K562 (cell line): ENCODE measurements at regions not wholly inside any gene's neighbourhood (a gene's known extent, or its start where the extent isn't known, plus 50 kb on each side); places are given as distances from the start of the nearest gene placed in this dataset.

Source experiments
- BRCA1 ChIP-seq, 2 experiments: fragments of 450-650 bp in 1 of 2; sonication (generic) in 1 of 2; formaldehyde crosslinking in 1 of 2; IDR thresholded peaks; 2 replicates each; pipeline versions ENCODE4 v1.5.0 to v1.6.1; 2017 to 2020; ENCODE audit warnings: mild to moderate bottlenecking in 1 of 2, missing genetic modification reagents in 1 of 2
- EWSR1 ChIP-seq: fragments of 450-650 bp; IDR thresholded peaks from 2 replicates; pipeline ENCODE4 v1.6.1; 2018; ENCODE audit warnings: borderline replicate concordance, mild to moderate bottlenecking, low read depth, moderate library complexity; ENCODE audit not compliant: partially characterized antibody
- GABPA ChIP-seq: fragments of 200-800 bp; sonication (Bioruptor generic); conservative IDR thresholded peaks from 2 replicates; pipeline ENCODE4 v1.6.1; 2016; ENCODE audit warnings: low read depth, missing genetic modification characterization, missing compliant biosample characterization
- HNRNPUL1 ChIP-seq: fragments of 200-400 bp; formaldehyde crosslinking; IDR thresholded peaks from 2 replicates; pipeline ENCODE4 v1.6.1; 2017; ENCODE audit warnings: low read length
- LARP7 ChIP-seq: fragments of 450-650 bp; IDR thresholded peaks from 2 replicates; pipeline ENCODE4 v1.6.1; 2016
- NFIX ChIP-seq: fragments of 250-450 bp; sonication (Bioruptor Pico); IDR thresholded peaks from 2 replicates; pipeline ENCODE4 v1.4.0; 2020; ENCODE audit warnings: low read depth, mild to moderate bottlenecking, moderate library complexity
- PATZ1 ChIP-seq: fragments of 250-450 bp; sonication (Bioruptor Pico); IDR thresholded peaks from 2 replicates; pipeline ENCODE4 v1.5.0; 2020; ENCODE audit warnings: mild to moderate bottlenecking, borderline replicate concordance
- PHF20 ChIP-seq: fragments of 450-650 bp; IDR thresholded peaks from 2 replicates; pipeline ENCODE4 v1.6.1; 2018; ENCODE audit not compliant: partially characterized antibody
- PML ChIP-seq: IDR thresholded peaks from 2 replicates; pipeline ENCODE4 v1.6.1; 2012; ENCODE audit warnings: low read length, inconsistent platforms
- POLR2G ChIP-seq: fragments of 200-400 bp; formaldehyde crosslinking; IDR thresholded peaks from 2 replicates; pipeline ENCODE4 v1.6.1; 2017; ENCODE audit warnings: low read depth, mild to moderate bottlenecking, antibody characterized with exemption, low read length, moderate library complexity
- RBBP5 ChIP-seq: fragments of 200-600 bp; sonication (generic); IDR thresholded peaks from 2 replicates; pipeline ENCODE4 v1.6.1; 2012; ENCODE audit warnings: borderline replicate concordance, mild to moderate bottlenecking, low read length, control low read depth, inconsistent platforms; ENCODE audit not compliant: insufficient read depth, poor library complexity, severe bottlenecking
- SETDB1 ChIP-seq: IDR thresholded peaks from one replicate; pipeline ENCODE4 v1.6.1; 2012; ENCODE audit warnings: low read length, control low read depth, inconsistent platforms
- SMAD3 ChIP-seq: fragments of 450-650 bp; formaldehyde crosslinking; conservative IDR thresholded peaks from 2 replicates; pipeline ENCODE4 v1.4.0; 2020; ENCODE audit warnings: mild to moderate bottlenecking
- SREBF1 ChIP-seq: fragments of 150-350 bp; IDR thresholded peaks from 2 replicates; pipeline ENCODE4 v1.6.1; 2014; ENCODE audit warnings: antibody characterized with exemption, low read depth, low read length, borderline replicate concordance
- SRSF3 ChIP-seq: fragments of 200-400 bp; formaldehyde crosslinking; IDR thresholded peaks from 2 replicates; pipeline ENCODE4 v1.6.1; 2016; ENCODE audit warnings: mild to moderate bottlenecking, low read length, moderate library complexity; ENCODE audit not compliant: insufficient read depth
- ZNF57 ChIP-seq: fragments of 450-650 bp; formaldehyde crosslinking; IDR thresholded peaks from 2 replicates; pipeline ENCODE4 v1.4.0; 2020; ENCODE audit warnings: mild to moderate bottlenecking, moderate library complexity
- ZNF583 ChIP-seq: fragments of 250-450 bp; sonication (Bioruptor Pico); IDR thresholded peaks from 2 replicates; pipeline ENCODE4 v1.4.0; 2020
- ZNF740 ChIP-seq, 3 experiments: fragments of 200-800 bp in 1 of 3; sonication (Bioruptor generic) in 1 of 3; sonication (generic) in 1 of 3; formaldehyde crosslinking in 1 of 3; IDR thresholded peaks; 2 replicates each; pipeline versions ENCODE4 v1.6.1 to v1.8.0; 2016 to 2022; ENCODE audit warnings: mild to moderate bottlenecking in 2 of 3, missing compliant biosample characterization in 2 of 3, missing genetic modification characterization in 2 of 3, missing genetic modification reagents in 1 of 3
- TF ChIP-seq, protein P1 (sequence below): fragments of 250-450 bp; sonication (Bioruptor Pico); IDR thresholded peaks from 2 replicates; pipeline ENCODE4 v1.8.0; 2021; ENCODE audit warnings: mild to moderate bottlenecking, moderate library complexity
- TF ChIP-seq, protein P2 (sequence below): fragments of 450-650 bp; IDR thresholded peaks from 2 replicates; pipeline ENCODE4 v1.6.1; 2016; ENCODE audit warnings: low read depth, mild to moderate bottlenecking, moderate library complexity

DNA sequence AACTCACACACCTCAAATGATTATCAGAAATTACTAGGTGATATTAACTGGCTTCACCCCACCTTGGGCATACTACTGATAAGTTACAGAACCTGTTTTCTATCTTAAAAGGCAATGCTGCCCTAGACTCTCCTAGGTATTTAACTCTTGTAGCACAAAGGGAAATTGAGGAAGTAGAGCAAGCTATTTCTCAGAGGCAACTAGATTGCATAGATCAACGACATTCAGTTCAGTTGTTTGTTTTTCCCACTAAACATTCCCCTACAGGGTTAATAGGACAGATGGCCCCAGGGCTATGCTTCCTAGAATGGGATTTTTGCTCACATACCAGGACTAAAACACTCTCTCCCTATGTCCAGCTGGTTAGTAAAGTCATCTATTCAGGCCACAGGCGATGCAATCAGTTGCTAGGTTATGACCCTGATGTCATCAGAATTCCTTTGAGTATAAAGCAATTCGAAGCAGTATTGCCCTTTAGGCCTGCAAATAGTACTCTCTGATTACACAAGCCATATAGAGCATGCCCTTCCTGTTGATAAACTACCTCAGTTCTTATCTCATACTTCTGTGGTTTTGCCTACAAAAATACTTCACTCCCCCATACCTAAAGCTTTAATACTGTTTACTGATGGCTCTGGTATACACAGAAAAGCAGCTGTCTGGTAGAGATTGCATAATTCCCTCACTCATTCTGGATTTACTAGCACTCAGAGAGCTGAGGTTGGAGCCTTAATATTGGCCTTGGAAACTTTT lies 67.4 kb upstream of the ASCC3 start (continued):
- TF ChIP-seq BRCA1 (IDR thresholded peaks at IDR 0.05) (no peak), BRCA1 (CRISPR knock-in tag; IDR thresholded peaks at IDR 0.05) (no peak), ZNF57 (CRISPR knock-in tag) (no peak), PML (no peak), RBBP5 (no peak), GABPA (tag) (no peak), ZNF583 (CRISPR knock-in tag) (no peak), EWSR1 (no peak), PATZ1 (CRISPR knock-in tag) (no peak), SETDB1 (no peak), SRSF3 (no peak), PHF20 (no peak), NFIX (CRISPR knock-in tag) (no peak), POLR2G (no peak), HNRNPUL1 (no peak), LARP7 (no peak), SREBF1 (no peak), SMAD3 (CRISPR knock-in tag) (no peak), ZNF740 (CRISPR knock-in tag; IDR thresholded peaks at IDR 0.05) (no peak), ZNF740 (tag; IDR thresholded peaks at IDR 0.05) (no peak)
- TF ChIP-seq, protein P1, sequence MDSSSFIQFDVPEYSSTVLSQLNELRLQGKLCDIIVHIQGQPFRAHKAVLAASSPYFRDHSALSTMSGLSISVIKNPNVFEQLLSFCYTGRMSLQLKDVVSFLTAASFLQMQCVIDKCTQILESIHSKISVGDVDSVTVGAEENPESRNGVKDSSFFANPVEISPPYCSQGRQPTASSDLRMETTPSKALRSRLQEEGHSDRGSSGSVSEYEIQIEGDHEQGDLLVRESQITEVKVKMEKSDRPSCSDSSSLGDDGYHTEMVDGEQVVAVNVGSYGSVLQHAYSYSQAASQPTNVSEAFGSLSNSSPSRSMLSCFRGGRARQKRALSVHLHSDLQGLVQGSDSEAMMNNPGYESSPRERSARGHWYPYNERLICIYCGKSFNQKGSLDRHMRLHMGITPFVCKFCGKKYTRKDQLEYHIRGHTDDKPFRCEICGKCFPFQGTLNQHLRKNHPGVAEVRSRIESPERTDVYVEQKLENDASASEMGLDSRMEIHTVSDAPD, result no peak
- TF ChIP-seq, protein P2, sequence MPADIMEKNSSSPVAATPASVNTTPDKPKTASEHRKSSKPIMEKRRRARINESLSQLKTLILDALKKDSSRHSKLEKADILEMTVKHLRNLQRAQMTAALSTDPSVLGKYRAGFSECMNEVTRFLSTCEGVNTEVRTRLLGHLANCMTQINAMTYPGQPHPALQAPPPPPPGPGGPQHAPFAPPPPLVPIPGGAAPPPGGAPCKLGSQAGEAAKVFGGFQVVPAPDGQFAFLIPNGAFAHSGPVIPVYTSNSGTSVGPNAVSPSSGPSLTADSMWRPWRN, result peak; percentile 92
